GM06990 (cell line): ENCODE measurements at regions not wholly inside any gene's neighbourhood (a gene's known extent, or its start where the extent isn't known, plus 50 kb on each side); places are given as distances from the start of the nearest gene placed in this dataset.
"Not testable (repeated sequence)": the region's sequence is repeated elsewhere in the genome, so short reads cannot be mapped to it uniquely, and the experiment has no call there.

Source experiments
- DNase-seq: peaks from one replicate; pipeline ENCODE4 v3.0.0-alpha.2; 2011; ENCODE audit not compliant: insufficient read length; ENCODE audit errors: extremely low read depth
- H3K27me3 ChIP-seq: replicated peaks from 2 replicates; pipeline ENCODE4 v1.6.0; 2011; ENCODE audit warnings: low read length; ENCODE audit not compliant: control insufficient read depth, insufficient read depth
- H3K36me3 ChIP-seq: 2 replicates; pipeline ENCODE4 v1.5.1; 2011; ENCODE audit warnings: low read length; ENCODE audit not compliant: control insufficient read depth, insufficient read depth
- H3K4me3 ChIP-seq: replicated peaks from 2 replicates; pipeline ENCODE4 v1.5.1; 2011; ENCODE audit warnings: low read depth, mild to moderate bottlenecking, control low read depth, low read length
- TF ChIP-seq, protein P1 (sequence below): IDR thresholded peaks from 2 replicates; pipeline ENCODE4 v1.5.1; 2011; ENCODE audit warnings: low read length, control low read depth, mild to moderate bottlenecking, inconsistent platforms; ENCODE audit not compliant: insufficient read depth, poor library complexity, severe bottlenecking

DNA sequence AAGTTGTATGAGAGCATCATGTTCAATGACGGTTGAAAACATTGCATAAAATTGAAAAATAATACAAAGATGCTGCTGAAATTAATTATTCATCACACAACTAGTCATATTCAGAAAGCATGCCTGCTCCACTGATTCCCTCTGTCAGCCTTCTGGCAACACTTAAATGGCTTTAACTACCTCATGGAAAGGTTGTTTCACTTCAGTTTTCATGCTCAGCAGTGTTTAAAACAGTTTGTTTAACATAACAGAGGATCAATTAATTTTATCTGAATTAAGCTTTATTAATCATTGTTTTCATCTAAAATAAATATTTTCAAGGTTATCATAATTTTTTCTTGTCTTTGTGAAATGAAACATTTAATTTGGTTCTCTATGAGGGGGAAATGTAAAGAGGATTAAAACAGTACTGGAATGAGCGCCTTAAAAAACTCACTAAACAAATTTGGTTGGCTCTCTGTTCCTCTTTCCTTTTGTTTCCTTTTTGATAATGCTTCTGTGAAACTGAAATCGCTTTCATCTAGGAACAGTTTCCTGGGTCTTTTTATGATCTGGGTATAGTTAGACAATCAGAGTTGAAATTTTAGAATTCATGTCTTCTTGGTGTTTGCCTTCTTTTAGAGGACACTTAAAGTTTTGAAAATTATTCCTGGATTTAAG, 427.4 kb downstream of the SH2D4B start:
- Histone ChIP-seq H3K27me3 (no peaks in the 10 kb centered on the region), H3K4me3 (no peak overlapping the region), H3K36me3 (no peaks in the 10 kb centered on the region)
- TF ChIP-seq, protein P1, sequence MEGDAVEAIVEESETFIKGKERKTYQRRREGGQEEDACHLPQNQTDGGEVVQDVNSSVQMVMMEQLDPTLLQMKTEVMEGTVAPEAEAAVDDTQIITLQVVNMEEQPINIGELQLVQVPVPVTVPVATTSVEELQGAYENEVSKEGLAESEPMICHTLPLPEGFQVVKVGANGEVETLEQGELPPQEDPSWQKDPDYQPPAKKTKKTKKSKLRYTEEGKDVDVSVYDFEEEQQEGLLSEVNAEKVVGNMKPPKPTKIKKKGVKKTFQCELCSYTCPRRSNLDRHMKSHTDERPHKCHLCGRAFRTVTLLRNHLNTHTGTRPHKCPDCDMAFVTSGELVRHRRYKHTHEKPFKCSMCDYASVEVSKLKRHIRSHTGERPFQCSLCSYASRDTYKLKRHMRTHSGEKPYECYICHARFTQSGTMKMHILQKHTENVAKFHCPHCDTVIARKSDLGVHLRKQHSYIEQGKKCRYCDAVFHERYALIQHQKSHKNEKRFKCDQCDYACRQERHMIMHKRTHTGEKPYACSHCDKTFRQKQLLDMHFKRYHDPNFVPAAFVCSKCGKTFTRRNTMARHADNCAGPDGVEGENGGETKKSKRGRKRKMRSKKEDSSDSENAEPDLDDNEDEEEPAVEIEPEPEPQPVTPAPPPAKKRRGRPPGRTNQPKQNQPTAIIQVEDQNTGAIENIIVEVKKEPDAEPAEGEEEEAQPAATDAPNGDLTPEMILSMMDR: no peak
- DNase-seq: peak; percentile 38

- no peak overlapping the region for H3K4me3 ChIP-seq
- H3K27me3 ChIP-seq: no peaks in the 10 kb centered on the region
- DNase-seq: peak; percentile 6
- TF ChIP-seq, protein P1: no peak
- no peaks in the 10 kb centered on the region for H3K36me3 ChIP-seq
Measured at GRCh38 chr10:80966326-80966986, 428.8 kb downstream of the SH2D4B start.

- H3K4me3 ChIP-seq, H3K36me3 ChIP-seq, H3K27me3 ChIP-seq, DNase-seq: not testable (repeated sequence)
Measured at GRCh38 chr10:80967357-80967756, 429.7 kb downstream of the SH2D4B start.

DNA sequence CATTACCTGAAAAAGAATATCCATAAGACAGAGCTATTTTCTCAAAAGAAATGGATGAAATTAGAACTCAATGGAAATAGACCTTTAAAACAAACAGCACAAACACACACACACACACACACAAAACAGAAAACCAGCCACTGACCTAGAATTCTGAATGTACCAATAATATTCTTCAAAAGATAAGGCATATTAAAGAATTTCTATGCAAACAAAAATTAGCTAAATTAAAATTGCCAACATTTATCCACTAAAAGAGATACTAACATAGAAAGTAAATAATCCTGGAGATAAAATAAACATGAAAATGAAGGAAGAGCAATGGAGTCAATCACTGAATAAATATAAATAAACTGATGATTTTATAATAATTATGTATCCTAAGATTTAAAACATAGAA, 431.2 kb downstream of the SH2D4B start:
- no peaks in the 10 kb centered on the region for H3K36me3 ChIP-seq
- H3K4me3 ChIP-seq: no peak overlapping the region
- DNase-seq: no peak
- H3K27me3 ChIP-seq: no peaks in the 10 kb centered on the region
- TF ChIP-seq, protein P1: no peak

DNA sequence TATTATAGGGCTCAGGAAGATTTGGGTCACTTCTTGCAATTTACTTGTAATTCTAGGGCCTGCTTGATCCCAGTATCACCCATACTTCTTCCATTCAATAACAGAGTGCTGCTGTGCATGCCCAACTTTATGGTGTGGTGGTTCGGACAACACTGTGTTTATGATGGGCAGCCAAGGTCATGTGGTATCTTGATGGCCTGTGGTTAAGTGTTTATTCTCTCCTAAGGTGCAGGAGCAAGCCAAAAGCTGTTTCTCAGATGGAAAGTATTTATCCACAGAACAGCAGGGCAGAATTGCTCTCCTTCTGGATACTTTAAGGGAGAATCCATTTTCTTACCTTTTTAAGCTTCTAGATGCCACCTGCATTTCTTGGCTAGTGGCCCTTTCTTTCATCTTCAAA, 433.8 kb downstream of the SH2D4B start:
- Histone ChIP-seq H3K36me3 (no peaks in the 10 kb centered on the region), H3K27me3 (no peaks in the 10 kb centered on the region), H3K4me3 (no peak overlapping the region)
- no peak for DNase-seq
- TF ChIP-seq, protein P1: no peak

DNA sequence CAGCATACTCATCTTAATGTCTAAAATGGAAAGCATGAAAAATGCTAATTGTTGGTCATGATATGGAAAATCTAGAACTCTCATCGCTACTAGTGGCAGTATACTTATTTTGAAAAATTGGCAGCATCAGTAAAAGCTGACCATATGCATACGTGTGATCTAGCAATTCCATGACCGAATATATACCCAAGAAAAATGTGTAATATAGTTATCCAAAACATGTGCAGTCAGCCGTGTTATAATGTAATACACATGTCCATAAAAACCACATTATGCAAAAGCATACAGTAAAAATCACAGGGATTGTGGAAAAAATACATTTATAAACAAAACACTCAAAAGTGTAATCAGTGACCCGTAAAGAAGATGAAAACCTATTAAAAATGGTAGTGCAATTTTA, 439.0 kb downstream of the SH2D4B start:
- TF ChIP-seq, protein P1: no peak
- Histone ChIP-seq H3K4me3 (no peak overlapping the region), H3K27me3 (no peaks in the 10 kb centered on the region), H3K36me3 (no peaks in the 10 kb centered on the region)
- DNase-seq: no peak
